Glutamatergic neuron (in vitro differentiated cells): ENCODE measurements at regions not wholly inside any gene's neighbourhood (a gene's known extent, or its start where the extent isn't known, plus 50 kb on each side); places are given as distances from the start of the nearest gene placed in this dataset.

Source experiments
- DNase-seq: peaks from one replicate; pipeline ENCODE4 v3.0.0; 2022
- H3K27ac Mint-ChIP-seq: one replicate; pipeline ENCODE4 v1.8.0; 2020; ENCODE audit warnings: mild to moderate bottlenecking, mixed read lengths, inconsistent platforms; ENCODE audit not compliant: unreplicated experiment
- H3K27me3 Mint-ChIP-seq: one replicate; pipeline ENCODE4 v1.8.0; 2020; ENCODE audit warnings: mild to moderate bottlenecking, moderate library complexity, mixed read lengths, inconsistent platforms; ENCODE audit not compliant: unreplicated experiment
- H3K36me3 Mint-ChIP-seq: one replicate; pipeline ENCODE4 v1.8.0; 2020; ENCODE audit warnings: mild to moderate bottlenecking, mixed read lengths, inconsistent platforms; ENCODE audit not compliant: unreplicated experiment
- H3K4me1 Mint-ChIP-seq: one replicate; pipeline ENCODE4 v1.8.0; 2020; ENCODE audit warnings: mild to moderate bottlenecking, low read depth, mixed read lengths, inconsistent platforms; ENCODE audit not compliant: unreplicated experiment
- H3K4me3 Mint-ChIP-seq: one replicate; pipeline ENCODE4 v1.8.0; 2020; ENCODE audit warnings: mild to moderate bottlenecking, mixed read lengths, inconsistent platforms; ENCODE audit not compliant: unreplicated experiment
- H3K9me3 Mint-ChIP-seq: one replicate; pipeline ENCODE4 v1.8.0; 2020; ENCODE audit warnings: mild to moderate bottlenecking, moderate library complexity, mixed read lengths, inconsistent platforms; ENCODE audit not compliant: unreplicated experiment
- TF ChIP-seq, protein P1 (sequence below): fragments of 200-600 bp; sonication (generic); IDR thresholded peaks from one replicate; pipeline ENCODE4 v1.5.0; 2021; ENCODE audit not compliant: partially characterized antibody, unreplicated experiment

DNA sequence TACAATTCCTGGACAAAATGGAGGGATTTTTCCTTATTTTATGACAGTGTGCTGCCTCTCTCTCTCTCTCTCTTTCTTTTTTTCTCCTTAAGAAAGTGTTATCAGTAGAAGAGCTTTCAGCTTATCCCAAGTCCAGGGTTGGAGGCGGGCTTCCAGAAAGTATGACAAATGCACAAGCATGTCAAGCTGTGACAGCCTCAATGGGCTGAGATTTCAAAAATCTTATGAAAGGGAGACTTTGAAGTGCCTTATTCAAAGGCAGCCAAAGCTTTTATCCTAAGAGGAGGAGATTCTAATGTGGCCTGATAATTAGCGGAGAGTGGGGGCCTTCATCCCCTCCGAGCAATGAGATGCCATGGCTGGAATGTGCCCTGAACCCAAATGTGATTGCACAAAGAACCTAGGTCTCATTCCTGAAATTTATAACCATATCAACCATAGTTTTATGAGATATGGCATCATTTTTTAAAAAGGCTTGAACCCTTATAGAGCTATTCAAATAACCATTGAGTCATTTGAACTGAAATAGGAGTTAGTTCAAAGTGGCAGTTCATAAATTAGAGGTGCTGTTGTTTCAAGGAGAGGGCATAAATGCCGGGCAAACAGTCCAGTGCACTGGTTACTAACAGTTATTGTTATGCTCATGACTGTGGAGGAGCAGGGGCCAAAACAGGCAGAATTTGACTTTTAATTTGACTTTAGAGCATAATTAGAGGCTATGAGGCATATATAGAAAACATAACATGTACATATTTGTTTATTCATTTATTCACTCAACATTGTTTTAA lies 261.6 kb upstream of the THRB start:
- H3K27me3 Mint-ChIP-seq = no peaks in the 10 kb centered on the region
- no peak for DNase-seq
- H3K27ac Mint-ChIP-seq = no peak overlapping the region
- no peak overlapping the region for H3K4me3 Mint-ChIP-seq
- H3K36me3 Mint-ChIP-seq = no peaks in the 10 kb centered on the region
- no peaks in the 10 kb centered on the region for H3K9me3 Mint-ChIP-seq
- no peaks in the 10 kb centered on the region for H3K4me1 Mint-ChIP-seq
- TF ChIP-seq, protein P1, sequence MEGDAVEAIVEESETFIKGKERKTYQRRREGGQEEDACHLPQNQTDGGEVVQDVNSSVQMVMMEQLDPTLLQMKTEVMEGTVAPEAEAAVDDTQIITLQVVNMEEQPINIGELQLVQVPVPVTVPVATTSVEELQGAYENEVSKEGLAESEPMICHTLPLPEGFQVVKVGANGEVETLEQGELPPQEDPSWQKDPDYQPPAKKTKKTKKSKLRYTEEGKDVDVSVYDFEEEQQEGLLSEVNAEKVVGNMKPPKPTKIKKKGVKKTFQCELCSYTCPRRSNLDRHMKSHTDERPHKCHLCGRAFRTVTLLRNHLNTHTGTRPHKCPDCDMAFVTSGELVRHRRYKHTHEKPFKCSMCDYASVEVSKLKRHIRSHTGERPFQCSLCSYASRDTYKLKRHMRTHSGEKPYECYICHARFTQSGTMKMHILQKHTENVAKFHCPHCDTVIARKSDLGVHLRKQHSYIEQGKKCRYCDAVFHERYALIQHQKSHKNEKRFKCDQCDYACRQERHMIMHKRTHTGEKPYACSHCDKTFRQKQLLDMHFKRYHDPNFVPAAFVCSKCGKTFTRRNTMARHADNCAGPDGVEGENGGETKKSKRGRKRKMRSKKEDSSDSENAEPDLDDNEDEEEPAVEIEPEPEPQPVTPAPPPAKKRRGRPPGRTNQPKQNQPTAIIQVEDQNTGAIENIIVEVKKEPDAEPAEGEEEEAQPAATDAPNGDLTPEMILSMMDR = no peak

DNA sequence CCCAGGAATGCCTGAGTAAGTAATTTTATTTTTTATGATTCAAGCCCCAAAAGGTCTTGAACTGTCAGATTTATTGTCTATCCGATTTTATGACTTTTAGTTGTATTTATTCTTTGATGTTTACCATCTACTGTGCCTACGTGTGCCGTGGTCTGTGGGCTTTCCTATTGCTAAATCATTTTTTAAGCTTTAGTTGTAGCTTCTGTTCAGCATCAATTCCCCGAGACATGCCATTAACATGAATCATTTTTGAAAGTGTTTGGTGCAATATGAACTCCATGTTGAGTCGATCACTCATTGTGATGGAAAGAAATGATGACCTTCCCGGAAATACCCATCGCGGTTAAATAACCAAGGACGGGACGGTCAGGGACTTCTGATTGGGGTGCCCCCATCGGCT lies 268.7 kb upstream of the THRB start:
- Mint-ChIP-seq H3K27ac (no peak overlapping the region), H3K9me3 (no peaks in the 10 kb centered on the region), H3K4me1 (no peaks in the 10 kb centered on the region), H3K27me3 (no peaks in the 10 kb centered on the region), H3K4me3 (no peak overlapping the region), H3K36me3 (no peaks in the 10 kb centered on the region)
- TF ChIP-seq, protein P1 = no peak
- no peak for DNase-seq

DNA sequence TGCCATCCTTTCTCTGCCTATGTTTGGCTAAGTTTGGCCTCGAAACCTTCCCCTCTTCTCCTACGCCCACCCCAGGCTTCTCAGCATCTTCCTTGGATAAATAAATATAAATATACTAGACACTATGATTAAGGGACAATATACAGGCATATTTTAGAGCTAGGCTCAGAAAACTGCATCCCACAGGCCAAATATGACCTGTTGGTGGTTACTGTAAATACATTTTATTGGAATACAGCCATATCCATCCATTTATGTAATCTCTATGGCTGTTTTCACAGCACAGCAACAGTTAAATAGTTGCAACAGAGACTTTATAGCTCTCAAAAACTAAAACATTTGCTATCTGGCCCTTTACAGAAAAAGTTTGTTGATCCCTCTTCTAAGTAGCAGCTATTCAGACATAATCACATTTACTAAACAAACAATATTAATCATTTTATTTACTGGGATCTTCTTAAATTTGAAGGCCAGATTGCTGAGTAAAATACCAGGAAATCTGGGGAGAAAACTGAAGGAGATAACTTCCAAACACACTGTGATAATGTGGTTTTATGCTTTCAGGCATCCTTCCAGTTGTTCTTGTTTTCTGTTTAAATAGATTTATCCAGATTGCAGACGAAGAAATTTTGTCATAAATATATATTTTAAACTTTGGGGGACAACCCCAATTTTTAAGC lies 269.7 kb upstream of the THRB start:
- Mint-ChIP-seq H3K27ac (no peak overlapping the region), H3K27me3 (no peaks in the 10 kb centered on the region), H3K36me3 (no peaks in the 10 kb centered on the region), H3K4me3 (no peak overlapping the region), H3K9me3 (no peaks in the 10 kb centered on the region), H3K4me1 (no peaks in the 10 kb centered on the region)
- no peak for DNase-seq
- TF ChIP-seq, protein P1 = no peak

DNA sequence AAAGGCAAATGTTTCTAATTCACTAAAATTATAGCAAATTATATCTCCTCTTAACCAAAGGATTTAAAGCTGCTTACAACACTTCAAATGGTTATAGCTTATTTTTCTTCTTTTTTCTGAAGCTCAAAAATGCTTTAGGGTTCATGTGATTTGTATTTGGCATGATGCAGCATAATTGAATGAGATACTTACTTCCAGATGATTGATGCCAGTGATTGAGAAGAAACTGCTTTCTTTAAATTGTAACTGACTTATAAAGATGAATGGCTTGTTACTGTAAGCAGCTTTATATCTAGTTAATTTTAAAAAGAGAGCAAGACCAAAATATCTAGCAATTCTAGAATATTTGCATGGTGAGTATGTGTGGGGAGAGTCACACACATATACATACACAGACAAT lies 270.7 kb upstream of the THRB start:
- Mint-ChIP-seq H3K4me3 (no peak overlapping the region), H3K9me3 (no peaks in the 10 kb centered on the region)
- no peak for DNase-seq

More for the DNA sequence above, 270.7 kb upstream of the THRB start:
- H3K27me3 Mint-ChIP-seq = no peaks in the 10 kb centered on the region
- H3K4me1 Mint-ChIP-seq = no peaks in the 10 kb centered on the region
- no peaks in the 10 kb centered on the region for H3K36me3 Mint-ChIP-seq
- TF ChIP-seq, protein P1 = no peak
- no peak overlapping the region for H3K27ac Mint-ChIP-seq
